AG04449 (cell line): ENCODE measurements at regions not wholly inside any gene's neighbourhood (a gene's known extent, or its start where the extent isn't known, plus 50 kb on each side); places are given as distances from the start of the nearest gene placed in this dataset.
A peak's percentile ranks its signal among the peaks of the same experiment; 100 is the strongest.

Source experiments
- CTCF ChIA-PET: fragments of 350-600 bp; formaldehyde crosslinking; extraction: SDS; loops from one replicate; lab custom pipeline; 2021; ENCODE audit warnings: antibody characterized with exemption; lab: Yijun Ruan, JAX
- POLR2A ChIA-PET: fragments of 400-600, 350-600 bp; formaldehyde crosslinking; extraction: SDS; loops from one replicate; lab custom pipeline; 2020; ENCODE audit warnings: antibody characterized with exemption, inconsistent platforms; lab: Yijun Ruan, JAX
- DNase-seq: peaks from one replicate; pipeline ENCODE4 v3.0.0-alpha.2; 2010; ENCODE audit warnings: low read depth, low spot score
- H3K4me3 ChIP-seq: 2 replicates; pipeline ENCODE4 v1.5.1; 2011; ENCODE audit warnings: low read depth, mild to moderate bottlenecking, control low read depth, low read length
- CTCF ChIP-seq: IDR thresholded peaks from one replicate; pipeline ENCODE4 v1.5.1; 2011; ENCODE audit warnings: mild to moderate bottlenecking, moderate library complexity, low read length, control low read depth, inconsistent platforms; ENCODE audit not compliant: insufficient read depth; ENCODE audit errors: missing control alignments

GRCh38 chrX:10884246-10884645 is 226.9 kb upstream of the HCCS start:
- ChIA-PET CTCF (no interaction called here), POLR2A (no interaction called here)
- peak; percentile 28 for DNase-seq
- no peak for TF ChIP-seq CTCF
- no peak overlapping the region for H3K4me3 ChIP-seq

GRCh38 chrX:10892621-10893225 is 218.4 kb upstream of the HCCS start:
- H3K4me3 ChIP-seq = no peak overlapping the region
- no peak for TF ChIP-seq CTCF
- ChIA-PET CTCF (no interaction called here), POLR2A (no interaction called here)
- DNase-seq = peak; percentile 37

GRCh38 chrX:10893366-10893765 is 217.8 kb upstream of the HCCS start:
- ChIA-PET POLR2A (no interaction called here), CTCF (interaction anchor here (1.2 kb wide), 1 partner anchor 208 kb away, joined by 4 read pairs; no protein-coding TSS in a partner anchor)
- DNase-seq = no peak
- H3K4me3 ChIP-seq = no peak overlapping the region
- no peak for TF ChIP-seq CTCF

DNA sequence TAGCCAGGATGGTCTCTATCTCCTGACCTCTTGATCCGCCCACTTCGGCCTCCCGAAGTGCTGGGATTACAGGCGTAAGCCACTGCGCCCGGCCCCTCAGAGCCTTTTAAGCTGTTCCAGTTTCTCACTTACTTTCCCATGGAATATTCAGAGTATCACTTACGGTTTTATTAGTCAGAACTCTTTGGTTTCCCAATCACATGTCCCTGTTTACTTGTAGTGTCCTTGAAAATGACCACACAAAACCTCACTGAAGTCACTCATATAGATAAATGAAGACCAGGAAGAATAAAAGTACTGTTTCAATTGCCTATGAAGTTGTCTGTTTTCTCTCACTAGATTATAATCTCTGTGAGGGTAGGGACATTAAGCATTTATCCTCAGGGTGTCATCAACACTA is 217.2 kb upstream of the HCCS start:
- no peak for TF ChIP-seq CTCF
- ChIA-PET CTCF (interaction anchor here (1.2 kb wide), 1 partner anchor 207 kb away, joined by 4 read pairs; no protein-coding TSS in a partner anchor), POLR2A (no interaction called here)
- no peak overlapping the region for H3K4me3 ChIP-seq
- DNase-seq = no peak

GRCh38 chrX:10897768-10898167 is 213.4 kb upstream of the HCCS start:
- POLR2A ChIA-PET = no interaction called here
- no peak for TF ChIP-seq CTCF
- H3K4me3 ChIP-seq = no peak overlapping the region
- DNase-seq = no peak
- CTCF ChIA-PET = interaction anchor here (1.0 kb wide), 1 partner anchor 175 kb away, joined by 3 read pairs; no protein-coding TSS in a partner anchor

GRCh38 chrX:10900585-10901289 is 210.4 kb upstream of the HCCS start:
- TF ChIP-seq CTCF = no peak
- no peak for DNase-seq
- CTCF ChIA-PET = no interaction called here
- POLR2A ChIA-PET = no interaction called here
- H3K4me3 ChIP-seq = no peak overlapping the region
